ENCODE measurements at regions not wholly inside any gene's neighbourhood (a gene's known extent, or its start where the extent isn't known, plus 50 kb on each side); places are given as distances from the start of the nearest gene placed in this dataset.

- TF ChIP-seq TCF12 (IDR thresholded peaks at IDR 0.05; ENCODE audit: low read depth) (no peak), ZBTB7A (IDR thresholded peaks at IDR 0.05; ENCODE audit: low read depth) (no peak), CREB1 (IDR thresholded peaks at IDR 0.05; ENCODE audit: low read depth) (no peak), EGR1 (IDR thresholded peaks at IDR 0.05) (no peak), FOXM1 (IDR thresholded peaks at IDR 0.05; ENCODE audit: borderline replicate concordance, low read depth) (no peak), TEAD4 (IDR thresholded peaks at IDR 0.05) (no peak)
Measured at GRCh38 chr21:27257226-27257625, 290.3 kb upstream of the ADAMTS5 start.

GRCh38 chr21:27251752-27252151 is 284.9 kb upstream of the ADAMTS5 start:
- TF ChIP-seq REST (IDR thresholded peaks at IDR 0.05; ENCODE audit: low read depth) (no peak), YY1 (IDR thresholded peaks at IDR 0.05; ENCODE audit: low read depth) (no peak), TAF1 (IDR thresholded peaks at IDR 0.05; ENCODE audit: low read depth) (no peak), EP300 (IDR thresholded peaks at IDR 0.05; ENCODE audit: borderline replicate concordance) (no peak), FOXM1 (IDR thresholded peaks at IDR 0.05; ENCODE audit: borderline replicate concordance, low read depth) (no peak), EGR1 (IDR thresholded peaks at IDR 0.05) (no peak), TEAD4 (IDR thresholded peaks at IDR 0.05) (no peak), CEBPB (IDR thresholded peaks at IDR 0.05) (no peak), MAX (IDR thresholded peaks at IDR 0.05) (no peak), ZBTB7A (IDR thresholded peaks at IDR 0.05; ENCODE audit: low read depth) (no peak), CREB1 (IDR thresholded peaks at IDR 0.05; ENCODE audit: low read depth) (no peak), TCF12 (IDR thresholded peaks at IDR 0.05; ENCODE audit: low read depth) (no peak), NFIC (IDR thresholded peaks at IDR 0.05) (no peak), RAD21 (IDR thresholded peaks at IDR 0.05; ENCODE audit: low read depth) (no peak)
- TF ChIP-seq, protein P1, sequence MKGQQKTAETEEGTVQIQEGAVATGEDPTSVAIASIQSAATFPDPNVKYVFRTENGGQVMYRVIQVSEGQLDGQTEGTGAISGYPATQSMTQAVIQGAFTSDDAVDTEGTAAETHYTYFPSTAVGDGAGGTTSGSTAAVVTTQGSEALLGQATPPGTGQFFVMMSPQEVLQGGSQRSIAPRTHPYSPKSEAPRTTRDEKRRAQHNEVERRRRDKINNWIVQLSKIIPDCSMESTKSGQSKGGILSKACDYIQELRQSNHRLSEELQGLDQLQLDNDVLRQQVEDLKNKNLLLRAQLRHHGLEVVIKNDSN (IDR thresholded peaks at IDR 0.05) = no peak

DNA sequence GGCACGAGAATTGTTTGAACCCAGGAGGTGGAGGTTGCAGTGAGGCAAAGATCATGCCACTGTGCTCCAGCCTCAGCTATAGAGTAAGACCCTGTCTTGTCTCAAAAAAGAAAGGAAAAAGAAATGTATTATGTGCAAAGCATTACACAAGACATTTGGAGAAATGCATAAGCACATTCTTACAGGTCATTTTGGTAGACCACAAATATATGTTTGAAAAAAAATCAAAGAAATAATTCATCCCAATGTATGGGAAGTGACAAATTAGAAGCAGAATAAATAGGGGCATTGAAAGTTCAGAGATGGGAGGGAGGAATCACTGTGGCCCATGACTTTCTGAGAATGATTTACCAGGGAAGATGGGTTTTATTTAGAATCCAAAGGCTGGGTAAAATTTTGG is 283.5 kb upstream of the ADAMTS5 start:
- TF ChIP-seq EGR1 (IDR thresholded peaks at IDR 0.05) = no peak
- no peak for TF ChIP-seq EP300 (IDR thresholded peaks at IDR 0.05; ENCODE audit: borderline replicate concordance)
- TF ChIP-seq FOXM1 (IDR thresholded peaks at IDR 0.05; ENCODE audit: borderline replicate concordance, low read depth) = no peak
- TF ChIP-seq MAX (IDR thresholded peaks at IDR 0.05) = no peak
- TF ChIP-seq ZBTB7A (IDR thresholded peaks at IDR 0.05; ENCODE audit: low read depth) = no peak

GRCh38 chr21:27248814-27249213 is 281.9 kb upstream of the ADAMTS5 start:
- TF ChIP-seq FOXM1 (IDR thresholded peaks at IDR 0.05; ENCODE audit: borderline replicate concordance, low read depth) (no peak), REST (IDR thresholded peaks at IDR 0.05; ENCODE audit: low read depth) (no peak), NFIC (IDR thresholded peaks at IDR 0.05) (no peak), ZBTB7A (IDR thresholded peaks at IDR 0.05; ENCODE audit: low read depth) (no peak), EGR1 (IDR thresholded peaks at IDR 0.05) (no peak), EP300 (IDR thresholded peaks at IDR 0.05; ENCODE audit: borderline replicate concordance) (no peak), CREB1 (IDR thresholded peaks at IDR 0.05; ENCODE audit: low read depth) (no peak), CEBPB (IDR thresholded peaks at IDR 0.05) (no peak), RAD21 (IDR thresholded peaks at IDR 0.05; ENCODE audit: low read depth) (no peak), MAX (IDR thresholded peaks at IDR 0.05) (no peak), YY1 (IDR thresholded peaks at IDR 0.05; ENCODE audit: low read depth) (no peak)
- TF ChIP-seq, protein P1 (IDR thresholded peaks at IDR 0.05) = no peak

DNA sequence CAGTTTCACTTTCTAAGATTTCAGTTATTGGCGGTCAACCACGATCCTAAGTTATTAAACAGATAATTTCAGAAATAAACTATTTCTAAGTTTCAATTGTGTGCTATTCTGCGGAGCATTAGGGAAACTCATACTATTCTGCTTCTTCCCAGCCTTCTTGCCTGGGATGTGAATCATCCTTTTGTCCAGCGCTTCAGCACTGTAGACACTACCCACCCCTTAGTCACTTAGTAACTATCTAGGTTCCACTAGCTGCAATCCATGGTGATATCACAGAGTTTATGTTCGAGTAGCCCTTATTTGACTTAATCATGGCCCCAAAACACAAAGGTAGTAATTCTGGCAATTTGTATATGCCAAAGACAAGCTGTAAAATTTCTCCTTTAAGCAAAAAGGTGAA is 279.9 kb upstream of the ADAMTS5 start:
- TF ChIP-seq EP300 (IDR thresholded peaks at IDR 0.05; ENCODE audit: borderline replicate concordance) = no peak
- TF ChIP-seq TEAD4 (IDR thresholded peaks at IDR 0.05) = no peak
- TF ChIP-seq TCF12 (IDR thresholded peaks at IDR 0.05; ENCODE audit: low read depth) = no peak
- TF ChIP-seq, protein P1 (IDR thresholded peaks at IDR 0.05) = no peak
- no peak for TF ChIP-seq CEBPB (IDR thresholded peaks at IDR 0.05)
- TF ChIP-seq YY1 (IDR thresholded peaks at IDR 0.05; ENCODE audit: low read depth) = no peak
- no peak for TF ChIP-seq ZBTB7A (IDR thresholded peaks at IDR 0.05; ENCODE audit: low read depth)
- no peak for TF ChIP-seq TAF1 (IDR thresholded peaks at IDR 0.05; ENCODE audit: low read depth)
- no peak for TF ChIP-seq RAD21 (IDR thresholded peaks at IDR 0.05; ENCODE audit: low read depth)
- no peak for TF ChIP-seq EGR1 (IDR thresholded peaks at IDR 0.05)
- TF ChIP-seq FOXM1 (IDR thresholded peaks at IDR 0.05; ENCODE audit: borderline replicate concordance, low read depth) = no peak
- no peak for TF ChIP-seq CREB1 (IDR thresholded peaks at IDR 0.05; ENCODE audit: low read depth)
- TF ChIP-seq REST (IDR thresholded peaks at IDR 0.05; ENCODE audit: low read depth) = no peak
- no peak for TF ChIP-seq MAX (IDR thresholded peaks at IDR 0.05)
- no peak for TF ChIP-seq NFIC (IDR thresholded peaks at IDR 0.05)

All from Ishikawa (cell line).